HG03442 (cell line): ENCODE measurements at regions not wholly inside any gene's neighbourhood (a gene's known extent, or its start where the extent isn't known, plus 50 kb on each side); places are given as distances from the start of the nearest gene placed in this dataset.

Experiments used
- ATAC-seq: cut with Tn5 transposase; IDR thresholded peaks from one replicate; pipeline ENCODE4 v1.9.1; 2021; ENCODE audit warnings: mild to moderate bottlenecking, moderate library complexity; ENCODE audit not compliant: unreplicated experiment

DNA sequence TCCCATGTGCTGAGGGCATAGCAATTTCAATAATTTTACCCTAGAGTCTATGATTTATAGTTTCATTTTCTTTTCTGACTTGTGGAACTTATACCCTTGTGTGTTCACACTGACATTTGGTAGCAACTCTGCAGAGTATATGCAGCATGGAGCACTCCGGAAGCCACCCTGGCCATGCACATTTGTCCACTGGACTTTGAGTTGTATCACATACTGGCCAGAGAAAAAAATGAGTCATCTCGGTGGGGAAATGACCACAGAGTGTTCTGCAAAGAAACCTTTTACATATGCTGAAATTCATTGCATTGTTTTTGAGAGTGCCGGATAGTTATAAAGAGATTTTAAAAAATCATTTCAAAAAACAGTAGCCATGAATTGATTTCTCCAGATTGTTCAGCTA is 164.8 kb upstream of the COBL start:
- no peak for ATAC-seq

- no peak for ATAC-seq
These were observed 161.2 kb upstream of the COBL start for GRCh38 chr7:51477819-51478218.

DNA sequence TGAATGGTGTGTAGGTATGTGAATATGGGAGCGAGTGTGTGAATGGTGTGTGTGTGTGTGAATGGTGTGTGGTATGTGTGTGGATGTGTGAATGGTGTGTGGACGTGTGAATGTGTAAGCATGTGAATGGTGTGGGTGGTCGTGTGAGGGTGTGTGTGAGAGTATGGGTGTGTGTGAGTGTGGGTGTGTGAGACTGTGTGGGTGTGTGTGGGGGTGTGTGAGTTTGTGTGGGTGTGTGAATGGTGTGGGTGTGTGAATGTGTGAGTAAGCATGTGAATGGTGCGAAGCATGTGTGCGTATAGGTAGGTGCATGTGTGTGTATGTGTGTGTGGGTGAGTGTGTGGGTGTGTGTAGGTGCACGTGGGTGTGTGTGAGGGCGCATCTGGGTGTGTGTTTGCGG is 160.7 kb upstream of the COBL start:
- ATAC-seq: no peak

- ATAC-seq: no peak
These were observed 159.4 kb upstream of the COBL start for GRCh38 chr7:51476026-51476425.

DNA sequence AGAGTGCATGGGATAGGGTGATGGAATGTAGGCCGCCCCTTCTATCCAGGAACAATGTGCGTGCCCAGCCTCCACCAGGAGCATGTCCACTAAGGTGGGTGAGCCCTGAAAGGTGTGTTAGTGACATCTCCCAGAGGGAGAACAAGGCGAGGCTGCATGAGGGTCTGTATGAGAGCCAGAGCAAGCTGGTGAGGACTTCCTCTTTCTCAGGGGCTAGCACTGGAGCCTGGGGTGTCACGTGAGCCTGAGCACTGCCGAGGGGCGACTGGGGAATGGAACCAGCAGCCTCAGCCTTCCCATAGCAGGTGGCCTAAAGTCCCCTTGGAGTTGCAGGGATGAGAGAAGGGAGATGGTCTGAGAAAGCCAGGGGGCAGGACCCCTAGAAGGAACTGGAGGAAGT is 156.3 kb upstream of the COBL start:
- ATAC-seq: no peak

- no peak for ATAC-seq
These were observed 155.3 kb upstream of the COBL start for GRCh38 chr7:51471981-51472296.

DNA sequence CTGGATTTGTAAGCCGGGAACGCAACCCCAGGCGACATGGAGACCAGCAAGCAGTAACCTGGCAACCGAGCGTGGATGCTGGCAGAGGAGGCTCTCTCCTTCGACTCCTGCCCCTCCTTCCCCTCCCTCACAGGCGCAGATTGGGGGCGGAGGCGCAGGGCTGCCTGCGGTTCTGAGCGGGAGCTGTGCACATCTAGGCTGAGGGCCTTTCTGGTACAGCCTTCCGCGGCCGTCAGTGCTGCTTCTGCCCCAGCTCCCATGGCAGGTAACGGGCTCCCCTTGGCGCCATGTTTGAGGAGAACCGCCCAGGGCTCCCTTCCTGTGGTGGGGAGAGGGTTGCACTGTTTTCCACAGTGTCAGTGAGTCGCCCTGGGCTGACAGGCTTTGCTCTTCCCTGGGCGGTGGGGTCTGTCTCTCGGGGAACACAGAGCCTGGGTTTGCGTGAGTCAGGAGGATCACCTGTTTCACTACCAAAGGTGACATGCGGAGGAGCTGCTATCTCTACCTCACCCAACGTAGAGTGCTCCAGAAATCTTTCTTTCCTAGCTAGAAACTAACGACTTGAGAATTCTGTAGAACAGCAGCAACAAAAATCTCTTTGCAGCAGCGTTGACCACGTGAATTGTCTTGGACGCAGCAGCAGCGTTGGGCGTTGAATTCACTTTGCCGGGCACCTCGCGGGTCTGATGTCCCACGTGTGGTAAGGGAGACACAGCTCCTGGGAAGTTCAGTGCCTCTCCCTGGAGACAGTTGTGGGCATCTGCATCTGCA is 154.8 kb upstream of the COBL start:
- ATAC-seq: no peak

DNA sequence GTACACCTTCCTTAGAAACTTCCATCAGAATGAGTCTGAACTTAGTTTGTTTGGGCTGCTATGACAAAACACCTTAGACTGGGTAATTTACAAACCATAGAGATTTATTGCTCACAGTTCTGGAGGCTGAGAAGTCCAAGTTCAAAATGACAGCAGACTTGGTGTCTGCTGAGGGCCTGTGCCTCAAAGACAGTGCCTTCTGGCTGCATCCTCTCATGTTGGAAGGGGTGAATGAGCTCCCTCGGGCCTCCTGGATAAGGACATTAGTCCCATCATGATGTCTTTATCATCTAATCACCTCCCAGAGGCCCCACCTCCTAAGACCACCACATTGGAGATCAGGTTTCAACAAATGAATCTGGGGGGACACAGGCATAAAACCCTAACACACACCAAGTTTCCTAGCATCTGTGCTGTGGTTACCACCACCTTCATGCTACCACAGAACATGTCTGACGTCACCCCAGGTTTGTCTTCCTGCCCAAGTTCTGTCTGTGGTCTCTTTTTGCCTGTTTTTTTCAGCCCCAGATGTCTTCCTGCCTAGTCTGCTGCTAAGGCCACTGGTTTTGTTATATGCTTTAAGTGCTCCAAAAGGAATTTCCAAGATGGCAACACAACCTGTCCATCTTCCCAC is 150.9 kb upstream of the COBL start:
- ATAC-seq: no peak

- no peak for ATAC-seq
These were observed 143.2 kb upstream of the COBL start for GRCh38 chr7:51459809-51460208.

GRCh38 chr7:51458693-51459092 is 142.1 kb upstream of the COBL start:
- ATAC-seq: no peak

DNA sequence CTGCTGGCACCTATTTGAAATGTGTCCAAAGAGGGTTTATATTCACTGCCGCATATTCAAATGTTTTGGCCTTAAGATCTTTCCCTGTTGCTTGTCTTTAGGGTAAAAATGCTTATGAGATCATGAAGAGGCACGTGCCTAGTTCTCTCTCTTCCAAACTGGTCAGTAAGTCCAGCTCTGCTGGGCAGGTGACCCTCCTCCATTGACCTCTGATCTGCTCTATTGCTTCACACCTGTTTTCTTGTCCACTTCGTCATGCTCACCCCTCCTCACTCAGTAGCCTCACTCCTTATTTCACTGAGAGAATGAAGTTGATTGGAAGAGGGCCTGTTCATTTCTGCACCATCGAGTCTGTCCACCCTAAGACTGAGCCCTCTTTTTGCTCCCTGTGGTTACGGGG is 140.5 kb upstream of the COBL start:
- ATAC-seq: no peak

DNA sequence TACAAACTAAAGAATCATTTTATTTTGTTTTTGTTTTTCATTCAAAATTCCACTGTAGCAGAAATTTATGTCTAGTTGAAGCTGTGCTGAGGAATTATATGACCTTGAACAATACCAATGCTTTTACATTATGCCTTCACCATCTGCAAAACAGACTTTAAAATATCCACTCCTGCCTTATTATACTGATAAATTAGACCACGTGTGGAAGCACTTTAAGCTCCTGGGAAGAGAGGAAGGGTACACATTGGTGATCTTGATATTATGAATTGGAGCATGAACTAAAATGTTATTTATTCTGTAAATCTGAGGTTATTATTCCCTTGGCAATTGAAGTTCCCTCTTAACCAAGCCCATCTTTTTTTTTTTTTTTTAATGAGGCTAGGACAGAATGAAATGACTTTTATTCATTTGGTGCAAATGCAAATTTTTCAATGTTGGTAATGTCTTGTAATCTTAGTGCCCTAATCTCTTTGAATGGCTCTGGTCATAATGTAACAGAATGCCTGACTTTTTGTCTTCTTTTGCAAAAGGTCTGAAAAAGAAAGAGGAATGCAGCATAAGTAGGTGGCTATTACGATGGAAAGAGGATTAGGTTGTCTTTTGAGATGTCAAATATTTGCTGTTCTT is 139.9 kb upstream of the COBL start:
- no peak for ATAC-seq

GRCh38 chr7:51455948-51456347 is 139.3 kb upstream of the COBL start:
- ATAC-seq: no peak

DNA sequence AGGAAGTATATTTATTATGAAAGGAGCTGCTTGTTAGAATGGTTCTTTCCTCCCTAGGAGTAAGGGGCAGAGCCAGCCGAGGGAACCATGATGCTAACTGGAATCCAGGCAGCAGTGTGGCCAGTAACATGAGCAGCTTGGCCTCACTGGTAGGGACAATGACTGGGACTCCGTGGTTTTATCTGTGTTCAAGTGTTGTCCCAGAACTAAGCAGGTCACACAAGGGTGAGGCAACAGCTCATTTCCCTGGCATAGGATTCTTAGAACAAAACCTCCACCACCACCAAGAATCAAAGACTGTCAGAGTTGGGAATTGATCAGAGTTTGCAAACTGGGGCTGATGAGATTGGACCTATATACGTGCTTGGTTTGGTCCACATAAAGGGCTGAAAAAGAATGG is 138.9 kb upstream of the COBL start:
- no peak for ATAC-seq

GRCh38 chr7:51455086-51455485 is 138.5 kb upstream of the COBL start:
- ATAC-seq: no peak

DNA sequence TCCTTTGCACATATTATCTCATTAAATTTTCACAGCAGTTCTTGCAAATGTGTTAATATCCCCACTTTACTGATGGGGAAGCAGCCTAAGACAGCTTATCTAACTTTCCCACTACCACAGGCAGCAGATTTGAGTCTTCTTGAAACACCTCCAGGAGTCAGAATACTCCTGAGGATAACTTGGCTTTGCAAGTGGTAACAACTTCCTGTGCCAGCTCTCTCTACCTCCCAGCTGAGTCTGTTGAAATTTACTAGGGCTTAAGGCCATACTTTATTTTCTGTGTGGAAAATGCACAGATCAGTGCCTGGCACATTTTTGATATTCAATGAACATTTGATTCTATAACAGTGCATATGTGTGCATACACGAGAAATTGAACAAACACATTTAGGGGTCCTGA is 136.1 kb upstream of the COBL start:
- no peak for ATAC-seq

- no peak for ATAC-seq
These were observed 135.3 kb upstream of the COBL start for GRCh38 chr7:51451751-51452476.

DNA sequence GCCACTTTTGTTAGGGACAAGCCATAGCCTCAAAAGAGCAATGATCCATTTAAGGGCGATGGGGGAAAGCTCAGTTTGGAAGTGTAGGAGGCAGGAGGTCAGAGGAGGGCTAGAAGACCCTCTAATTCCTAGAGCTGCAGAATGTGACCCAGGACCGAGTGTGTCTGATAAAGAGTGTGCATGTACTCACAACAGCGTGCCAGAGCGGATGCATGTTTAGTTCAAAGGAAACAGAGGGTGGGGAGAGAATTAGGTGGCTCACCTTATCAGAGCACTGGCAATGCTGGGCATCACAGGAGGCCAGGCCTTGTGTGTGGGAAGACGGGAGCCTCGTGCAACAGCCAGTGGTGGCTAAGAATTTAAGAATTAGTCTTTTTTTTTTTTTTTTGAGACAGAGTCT is 133.9 kb upstream of the COBL start:
- ATAC-seq: no peak

GRCh38 chr7:51446785-51447184 is 130.2 kb upstream of the COBL start:
- ATAC-seq: no peak

GRCh38 chr7:51446356-51446755 is 129.7 kb upstream of the COBL start:
- ATAC-seq: no peak

- no peak for ATAC-seq
These were observed 128.3 kb upstream of the COBL start for GRCh38 chr7:51444936-51445335.
